NCI-H345 (cell line): ENCODE measurements at regions not wholly inside any gene's neighbourhood (a gene's known extent, or its start where the extent isn't known, plus 50 kb on each side); places are given as distances from the start of the nearest gene placed in this dataset.

Experiments used
- DNase-seq: peaks from one replicate; lab custom pipeline; 2025; lab: John Stamatoyannopoulos, UW

DNA sequence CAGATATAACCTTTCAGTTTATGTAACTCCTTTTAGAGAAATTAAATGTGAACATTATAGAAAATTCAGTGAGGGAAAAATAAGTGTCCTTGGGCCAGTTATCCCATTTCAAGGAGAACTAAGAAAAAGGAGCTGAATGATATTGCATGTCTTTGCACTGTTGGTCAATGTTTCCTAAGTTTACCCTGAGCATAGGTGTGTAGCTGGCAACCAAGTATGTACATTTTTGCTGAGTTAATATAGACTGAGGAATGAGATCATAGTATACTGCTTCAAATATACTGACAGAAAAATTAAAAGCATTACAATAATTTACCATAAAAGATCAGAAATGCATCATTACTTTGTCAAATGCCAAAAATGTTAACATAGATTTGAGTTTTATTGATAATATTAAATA is 2128.7 kb upstream of the C9orf72 start:
- DNase-seq, result no peak

DNA sequence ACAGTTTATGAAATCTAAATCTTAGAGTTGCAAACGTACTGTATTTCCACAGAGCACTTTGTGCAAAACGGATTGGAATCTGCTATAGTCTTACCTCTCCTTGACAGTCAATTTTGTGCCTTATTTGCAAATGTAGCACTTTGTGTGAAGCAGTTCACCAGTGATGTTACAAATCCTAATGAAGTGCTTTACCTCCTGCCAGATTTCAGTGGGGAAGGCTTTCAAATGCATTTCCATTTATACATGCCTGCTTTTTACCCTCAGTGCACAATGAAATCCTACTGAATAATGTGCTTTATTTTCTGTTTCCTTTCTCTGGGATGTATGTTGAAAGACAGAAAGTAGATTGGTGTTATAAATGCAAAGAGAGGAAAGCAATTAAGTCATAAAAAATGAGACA is 2141.6 kb upstream of the C9orf72 start:
- DNase-seq, result no peak

DNA sequence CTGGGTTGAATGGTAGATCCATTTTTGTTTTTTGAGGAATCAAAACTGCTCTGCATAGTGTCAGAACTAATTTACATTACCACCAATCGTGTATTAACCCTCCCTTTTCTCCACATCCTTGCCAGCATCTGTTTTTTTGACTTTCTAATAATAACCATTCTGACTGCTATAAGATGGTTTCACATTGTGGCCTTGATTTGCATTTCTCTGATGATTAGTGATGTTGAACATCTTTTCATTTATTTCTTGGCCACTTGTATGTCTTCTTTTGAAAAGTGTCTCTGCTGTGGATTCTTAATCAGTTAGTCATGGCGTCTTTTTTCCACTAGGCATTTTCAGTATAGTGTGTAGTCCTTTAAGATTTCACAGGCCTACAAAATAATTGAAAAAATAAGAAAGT is 2144.3 kb upstream of the C9orf72 start:
- DNase-seq, result no peak

DNA sequence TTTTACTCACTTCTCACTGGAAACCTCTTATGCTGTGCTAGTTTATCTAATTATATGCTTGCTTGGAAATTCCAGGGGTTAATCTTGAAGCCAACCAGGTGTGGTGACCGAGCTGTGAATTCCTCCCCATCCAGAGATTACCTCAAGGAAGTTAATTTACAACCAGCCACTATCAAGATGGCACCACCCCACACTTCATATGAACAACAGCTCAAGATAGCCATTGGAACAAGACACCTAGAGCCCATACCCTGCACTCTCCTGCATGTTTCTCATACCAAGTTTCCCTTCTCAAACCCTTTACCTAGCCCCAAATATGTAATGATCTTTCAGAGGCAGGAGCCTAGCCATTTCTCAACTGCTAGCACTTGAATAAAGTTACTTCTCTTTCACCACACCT is 2156.9 kb upstream of the C9orf72 start:
- DNase-seq, result no peak

DNA sequence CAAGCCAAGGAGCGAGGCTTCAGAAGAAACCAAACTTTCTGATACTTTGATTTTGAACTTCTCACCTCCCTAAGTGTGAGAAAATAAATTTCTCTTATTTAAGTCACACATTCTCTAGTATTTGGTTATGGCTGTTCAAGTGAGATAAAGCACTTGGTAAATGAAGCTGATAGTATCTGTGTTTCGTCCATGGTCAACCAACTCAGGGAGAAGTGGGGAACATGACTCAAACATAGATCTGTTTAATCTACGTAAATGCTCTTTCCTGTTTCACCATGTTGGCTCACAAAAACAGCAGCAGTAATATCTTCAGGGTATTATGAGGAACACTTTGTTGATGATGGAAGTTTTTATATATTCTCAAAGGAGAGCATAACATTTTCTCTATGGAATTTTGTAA is 2167.2 kb upstream of the C9orf72 start:
- no peak for DNase-seq

DNA sequence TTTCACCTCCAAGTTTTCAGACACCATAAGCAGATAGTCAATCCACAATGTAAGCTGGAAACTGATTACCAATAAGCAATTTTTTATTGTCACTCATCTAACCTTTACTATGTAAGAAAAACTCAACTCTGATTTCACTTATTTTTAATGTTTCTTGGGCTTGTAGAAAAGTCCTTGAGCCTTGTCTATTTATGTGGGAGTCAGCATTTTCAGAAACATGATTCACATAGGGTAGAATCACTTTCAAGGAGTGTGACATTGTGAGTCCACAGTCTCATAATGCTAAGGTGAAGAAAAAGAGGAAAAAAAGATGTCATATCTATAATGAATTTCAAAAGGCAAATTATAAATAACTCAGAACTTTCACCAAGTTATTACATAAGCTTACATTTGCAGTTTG is 2167.9 kb upstream of the C9orf72 start:
- DNase-seq, result no peak

DNA sequence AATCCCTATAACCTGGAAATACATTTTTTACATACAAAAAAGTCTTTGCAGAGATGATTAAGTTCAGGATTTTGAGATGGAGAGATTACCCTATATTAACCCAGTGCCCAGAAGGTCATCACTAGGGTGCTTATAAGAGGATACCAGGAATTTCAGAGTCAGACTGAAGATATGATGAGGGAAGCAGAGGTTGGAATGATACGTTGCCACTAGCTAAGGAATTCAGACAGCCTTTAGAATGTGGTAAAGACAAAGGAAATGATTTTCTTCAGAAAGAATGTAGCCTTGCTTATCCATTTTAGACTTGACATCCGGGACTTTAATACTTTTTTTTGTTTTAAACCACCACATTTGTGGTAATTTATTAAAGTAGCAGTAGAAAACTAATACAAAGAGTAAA is 2176.8 kb upstream of the C9orf72 start:
- no peak for DNase-seq

DNA sequence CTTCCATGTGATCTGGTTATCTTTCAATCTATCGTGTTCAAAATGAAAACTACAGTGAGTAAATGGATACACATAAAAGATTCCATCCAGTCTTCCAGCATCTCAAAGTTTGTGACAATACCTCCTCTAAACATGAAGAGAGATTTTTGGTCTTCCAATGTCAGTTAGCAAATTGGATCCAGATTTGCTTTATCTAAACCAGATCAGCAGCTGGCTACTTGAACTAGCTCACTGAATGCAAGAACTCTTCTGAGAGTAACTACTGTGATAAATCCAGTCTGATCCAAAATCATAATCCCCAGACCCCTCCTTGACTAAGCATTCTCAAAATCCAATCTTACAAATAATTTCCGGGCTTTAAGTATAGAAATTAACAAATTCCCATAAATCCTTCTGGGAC is 2177.9 kb upstream of the C9orf72 start:
- no peak for DNase-seq

DNA sequence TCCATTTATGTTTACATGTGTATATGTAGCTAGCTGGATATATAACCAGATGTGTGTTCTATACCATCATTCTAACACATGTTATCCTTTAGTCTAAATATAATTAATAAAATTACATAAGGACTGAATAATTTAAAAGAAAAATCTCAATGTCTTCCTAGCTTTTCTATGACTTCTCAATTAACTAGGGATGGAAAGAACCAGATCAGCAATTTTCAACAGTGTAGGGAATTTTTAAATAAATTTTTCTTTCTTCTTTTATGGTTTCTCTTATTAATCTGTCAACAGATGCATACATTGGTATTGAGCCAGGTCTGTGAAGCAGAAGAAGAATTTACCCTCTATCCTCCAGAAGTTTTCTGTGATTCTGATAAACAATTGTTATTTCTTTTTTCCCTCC is 2180.4 kb upstream of the C9orf72 start:
- no peak for DNase-seq

DNA sequence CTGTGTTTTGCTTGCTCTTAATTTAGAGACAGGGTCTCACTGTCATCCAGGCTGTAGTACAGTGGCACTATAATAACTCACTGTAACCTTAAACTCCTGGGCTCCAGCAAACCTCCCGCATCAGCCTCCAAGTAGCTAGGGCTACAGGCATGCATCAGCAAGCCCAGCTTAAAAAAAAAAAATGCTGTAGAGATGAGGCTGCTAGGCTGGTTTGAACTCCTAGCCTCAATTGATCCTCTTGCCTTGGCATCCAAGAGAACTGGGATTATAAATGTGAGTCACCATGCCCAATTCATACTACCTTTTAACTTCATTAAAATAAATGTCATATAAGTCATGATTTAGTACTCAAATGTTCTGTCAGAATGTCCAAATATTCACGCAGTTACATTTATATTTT is 2195.7 kb upstream of the C9orf72 start:
- DNase-seq, result no peak

DNA sequence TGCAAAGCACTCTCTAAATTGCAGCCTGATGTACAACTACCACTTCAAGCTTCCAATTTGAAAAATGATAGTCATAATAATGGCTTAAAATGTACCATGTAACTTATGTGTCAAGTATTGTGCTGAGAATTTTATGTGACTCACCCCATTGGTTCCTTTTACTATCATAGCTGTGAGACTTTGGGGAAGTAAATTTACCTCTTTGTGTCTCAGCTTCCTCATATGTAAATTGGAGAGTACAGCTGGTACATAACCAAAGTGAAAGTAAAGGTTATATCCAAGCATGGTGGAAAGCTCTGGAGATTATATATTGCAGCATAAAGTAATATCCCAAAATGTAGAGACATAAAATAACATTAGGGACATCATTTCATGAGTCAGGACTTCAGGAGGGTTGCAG is 2200.4 kb upstream of the C9orf72 start:
- DNase-seq, result no peak

DNA sequence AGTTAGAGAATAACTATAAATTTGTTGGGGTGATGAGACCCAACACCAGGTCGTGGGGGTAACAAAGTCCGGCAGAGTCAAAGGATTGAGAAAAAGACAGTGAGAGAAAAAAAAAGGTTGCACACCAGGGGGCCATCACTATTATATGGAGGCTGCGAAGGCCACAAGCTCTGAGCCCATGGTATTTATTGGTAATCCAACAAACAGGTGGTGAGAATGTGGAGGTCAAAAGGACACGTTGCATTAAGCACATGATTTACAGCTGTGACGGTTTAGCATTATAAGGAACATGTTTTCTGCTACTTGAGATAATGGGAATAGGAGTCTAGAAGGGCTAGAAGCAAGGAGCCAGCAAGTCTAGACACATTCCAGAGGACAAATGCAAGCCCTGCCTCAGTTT is 2202.2 kb upstream of the C9orf72 start:
- no peak for DNase-seq

DNA sequence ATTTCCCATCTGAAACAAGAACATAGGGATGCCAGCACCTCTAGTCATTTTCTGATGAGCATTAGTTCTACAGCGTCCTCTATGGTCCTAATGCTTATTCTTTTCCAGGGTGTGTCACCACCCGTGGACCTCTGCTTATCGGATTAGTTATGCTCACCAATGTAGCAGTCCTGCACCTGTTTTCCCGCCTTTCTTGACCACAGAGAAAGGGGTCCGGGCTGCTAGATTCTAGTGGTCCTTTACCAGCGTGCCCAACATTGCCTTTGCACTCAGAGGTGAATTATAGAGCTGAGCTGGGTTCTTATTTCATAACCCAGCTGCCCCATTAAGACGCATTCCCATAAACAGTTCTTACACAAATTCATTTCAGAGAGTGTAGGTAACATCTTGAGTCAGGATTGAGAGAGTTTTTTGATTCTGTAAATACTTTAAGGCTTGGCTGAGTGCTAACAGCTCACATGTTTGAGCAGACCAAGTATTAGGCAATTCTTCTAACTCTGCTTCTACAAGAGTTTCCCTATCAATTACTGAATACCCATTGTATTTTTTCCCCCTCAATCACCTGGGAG is 2205.1 kb upstream of the C9orf72 start:
- no peak for DNase-seq

DNA sequence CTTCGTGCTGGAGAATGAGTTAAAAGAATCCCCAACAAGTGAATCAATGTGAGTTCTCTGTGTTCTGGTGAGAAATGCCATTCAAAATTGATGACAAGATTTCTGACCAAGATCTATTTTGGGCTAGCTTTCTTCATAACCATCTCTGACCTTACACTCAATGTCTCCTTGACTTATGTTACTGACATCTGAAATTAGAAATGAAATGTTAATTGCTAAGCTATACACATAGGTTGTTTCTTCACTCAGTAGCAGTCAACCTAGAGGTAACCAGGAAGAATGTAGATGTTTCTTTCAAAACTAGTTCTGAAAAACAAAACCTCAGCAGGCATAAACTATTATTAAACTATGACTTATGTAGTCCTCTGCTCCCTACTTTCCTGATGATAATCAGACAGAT is 2220.7 kb upstream of the C9orf72 start:
- no peak for DNase-seq

DNA sequence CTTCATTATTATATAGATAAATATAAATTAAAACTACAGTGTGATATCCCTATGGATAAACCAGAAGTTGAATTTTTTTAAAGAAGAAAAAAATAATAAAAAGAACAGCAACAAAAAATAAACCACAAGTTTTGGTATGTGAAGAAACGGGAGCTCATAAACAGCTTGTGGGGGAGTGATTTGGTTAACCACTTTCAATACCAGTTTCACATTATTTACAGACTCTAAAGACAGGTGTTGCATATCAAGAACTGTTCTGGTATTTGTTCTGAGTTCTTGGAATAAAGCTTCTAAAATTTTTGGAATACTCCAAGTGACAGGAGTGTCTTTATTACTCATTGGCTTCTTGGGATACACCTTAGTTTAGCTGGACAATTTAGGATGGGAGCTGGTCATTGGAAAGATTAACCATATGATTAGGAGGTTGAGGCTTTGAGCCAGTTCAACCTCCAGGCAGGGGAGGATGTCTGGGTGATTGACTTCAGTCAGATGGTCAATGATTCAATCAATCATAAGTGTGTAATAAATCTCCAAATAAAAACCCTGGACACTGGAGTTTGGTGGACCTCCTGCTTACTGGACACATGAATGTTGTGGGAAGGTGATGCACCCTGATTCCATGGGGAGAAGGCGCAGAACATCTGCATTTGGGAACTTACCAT is 2223.1 kb upstream of the C9orf72 start:
- DNase-seq, result no peak

DNA sequence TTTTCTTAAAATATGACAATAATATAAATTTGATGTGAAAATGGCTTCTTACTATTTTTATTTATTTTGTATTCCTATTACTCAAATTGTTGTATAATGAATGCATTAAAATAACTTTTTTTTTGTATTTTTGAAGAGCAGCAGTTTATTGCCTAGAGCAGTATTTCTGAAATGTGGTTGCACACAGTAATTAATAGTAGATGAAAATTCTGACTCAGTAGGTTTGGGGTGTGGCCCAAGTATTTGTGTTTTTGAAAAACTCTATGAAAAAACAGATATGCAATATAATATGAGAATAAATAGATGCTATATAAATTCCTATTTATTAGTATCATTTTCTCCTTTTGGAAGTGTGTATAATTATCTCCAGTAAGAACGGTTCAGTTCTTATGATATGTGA is 2225.3 kb upstream of the C9orf72 start:
- no peak for DNase-seq

DNA sequence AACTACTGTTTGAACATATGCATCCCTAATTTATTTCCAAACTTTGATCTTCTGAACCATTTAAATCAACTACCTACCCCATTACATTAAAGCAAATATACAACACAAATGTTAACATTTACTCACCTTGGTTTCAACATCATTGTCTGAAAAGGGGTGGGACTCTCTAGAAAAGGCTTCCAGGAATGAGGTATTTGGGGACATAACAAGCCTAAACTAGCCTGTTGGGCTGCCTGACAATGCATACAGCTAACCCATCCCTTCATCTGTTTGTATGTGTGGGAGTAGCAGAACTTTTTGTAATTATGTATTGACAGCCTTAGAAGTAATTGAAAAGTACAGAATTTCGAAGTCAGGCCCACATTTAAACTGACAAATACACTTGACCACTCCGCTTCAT is 2225.9 kb upstream of the C9orf72 start:
- DNase-seq, result no peak

DNA sequence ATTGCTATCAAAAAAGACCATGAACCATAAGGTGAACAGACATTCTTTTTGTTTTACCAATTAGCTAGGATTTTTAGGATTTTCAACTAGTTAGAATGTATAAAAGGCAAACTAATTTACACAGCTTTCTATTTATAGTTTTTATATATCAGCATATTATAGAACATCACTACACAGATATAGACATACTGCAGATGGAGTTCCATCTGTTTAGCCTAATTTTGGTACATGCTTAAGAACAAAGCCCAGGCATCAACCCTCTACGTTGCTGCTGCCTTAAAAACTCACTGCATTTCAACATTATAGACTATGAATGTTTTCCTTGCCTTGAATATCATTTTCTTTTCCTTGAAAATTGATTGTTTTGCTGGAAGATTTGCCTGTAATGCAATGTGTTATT is 2227.5 kb upstream of the C9orf72 start:
- no peak for DNase-seq

DNA sequence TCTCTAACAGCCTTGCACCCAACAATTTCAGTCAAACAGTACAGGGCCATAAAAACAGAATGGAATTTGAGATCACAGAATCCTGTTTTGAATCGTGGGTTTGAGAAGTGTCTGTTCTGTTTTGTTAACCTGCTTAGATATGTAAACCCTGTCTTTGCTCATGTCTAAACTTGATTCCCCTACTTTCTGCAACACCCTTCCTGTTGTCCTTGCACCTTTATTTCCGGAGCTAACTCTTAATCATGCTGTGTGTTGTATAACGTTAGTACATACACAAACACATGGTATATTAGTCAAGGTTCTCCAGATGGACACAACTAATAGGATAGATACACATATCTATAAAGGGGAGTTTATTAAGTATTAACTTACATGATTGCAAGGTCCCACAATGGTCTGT is 2229.2 kb upstream of the C9orf72 start:
- no peak for DNase-seq

DNA sequence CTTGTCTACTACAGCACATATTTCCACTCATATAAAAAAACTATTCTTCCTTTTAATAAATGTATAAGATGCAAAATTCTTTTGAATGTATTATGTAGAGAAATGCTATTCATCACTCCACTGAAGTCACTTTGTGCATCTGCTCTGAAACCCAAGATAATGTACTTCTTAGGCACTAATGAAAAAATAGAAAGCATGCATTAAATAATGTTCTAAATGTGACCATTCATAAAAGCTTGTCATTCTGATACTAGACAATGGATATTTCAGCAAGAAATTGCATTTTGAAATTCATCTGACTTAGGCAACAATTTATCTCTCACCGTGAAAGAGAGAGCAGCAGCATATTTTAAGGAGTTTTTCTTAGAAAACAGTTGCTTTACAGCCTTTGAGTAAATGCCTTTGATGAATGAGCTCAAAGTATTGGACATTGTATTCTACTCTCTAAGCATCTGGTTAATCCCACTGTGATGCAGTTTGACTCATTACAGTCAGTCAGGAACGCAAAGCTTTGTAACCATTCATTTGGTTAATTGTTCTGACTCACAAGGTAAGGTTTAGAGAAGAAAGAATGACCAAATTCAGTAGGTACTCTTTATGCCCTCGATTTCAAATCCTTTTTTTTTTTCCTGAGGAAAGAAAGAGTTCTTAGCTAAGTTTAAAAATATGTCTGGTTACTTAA is 2233.8 kb upstream of the C9orf72 start:
- no peak for DNase-seq

DNA sequence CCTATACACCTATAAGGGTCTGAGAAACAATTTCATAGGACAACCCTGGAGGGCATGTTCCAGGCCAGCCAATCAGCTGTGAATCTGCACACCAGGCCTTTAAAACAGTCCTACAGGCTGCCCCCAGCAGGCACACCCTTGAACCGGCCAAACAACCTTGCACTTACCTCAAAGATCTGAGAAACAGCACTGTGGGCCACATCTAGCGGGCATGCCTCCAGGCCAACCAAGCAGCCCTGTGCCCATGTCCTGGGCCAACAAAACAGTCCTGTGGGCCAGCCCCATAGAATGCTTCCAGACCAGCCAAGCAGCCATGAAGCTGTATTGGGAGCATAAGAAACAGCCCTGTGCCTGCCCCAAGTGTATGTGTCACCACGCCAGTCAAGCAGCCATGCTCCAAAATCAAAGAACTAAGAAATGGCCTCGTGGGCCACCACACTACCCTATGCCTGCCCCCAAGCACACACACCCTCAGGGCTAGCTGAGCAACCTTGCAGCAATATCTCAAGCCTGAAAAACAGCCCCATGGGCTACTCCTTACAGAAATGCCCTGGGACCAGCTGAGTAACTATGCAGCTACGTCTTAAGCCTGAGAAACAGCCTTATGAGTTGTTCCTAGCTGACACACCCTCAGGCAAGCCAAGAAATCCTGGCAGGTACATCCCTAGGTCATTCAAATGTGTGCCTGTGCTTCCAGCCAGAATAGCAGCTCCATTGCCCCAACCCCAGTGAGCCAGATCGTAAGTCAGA is 2243.8 kb upstream of the C9orf72 start:
- no peak for DNase-seq

DNA sequence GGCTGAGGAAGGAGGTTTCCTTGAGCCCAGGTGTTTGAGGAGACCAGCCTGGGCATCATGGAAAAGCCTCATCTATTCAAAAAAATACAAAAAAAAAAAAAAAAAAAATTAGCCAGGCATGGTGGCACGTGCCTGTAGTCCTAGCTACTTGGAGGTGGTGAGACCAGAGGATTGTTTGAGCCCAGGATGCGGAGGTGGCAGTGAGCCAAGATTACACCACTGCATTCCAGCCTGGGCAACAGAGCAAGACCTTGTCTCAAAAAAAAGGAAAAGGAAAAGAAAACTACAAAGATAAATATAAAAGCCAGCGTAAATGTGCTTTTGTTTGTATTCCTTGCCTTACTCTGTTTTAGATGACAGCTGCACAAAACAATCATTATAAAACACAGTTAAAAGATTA is 2249.2 kb upstream of the C9orf72 start:
- DNase-seq, result no peak

DNA sequence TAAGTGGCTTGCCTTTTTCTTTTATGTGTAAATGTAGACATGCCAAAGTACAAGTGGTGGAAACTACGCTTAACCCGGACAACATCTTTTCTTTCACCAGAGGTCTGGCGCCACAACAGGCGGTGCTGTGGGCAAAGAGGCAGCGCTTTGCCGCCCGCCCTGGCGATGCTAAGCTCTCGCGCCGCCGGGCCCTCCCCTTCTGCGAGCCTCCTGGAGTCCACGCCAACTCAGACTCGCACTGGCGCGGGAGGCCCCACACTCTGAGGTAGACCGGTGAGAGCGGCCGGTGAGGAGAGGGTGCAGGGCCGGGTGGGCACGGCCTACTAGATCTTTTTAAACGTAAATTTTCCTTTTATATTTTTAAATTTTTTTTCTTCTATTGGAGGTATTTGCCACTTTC is 2253.1 kb upstream of the C9orf72 start:
- DNase-seq, result no peak
